ENCODE measurements at regions not wholly inside any gene's neighbourhood (a gene's known extent, or its start where the extent isn't known, plus 50 kb on each side); places are given as distances from the start of the nearest gene placed in this dataset.

GRCh38 chr6:3516092-3516491, 59.2 kb upstream of the SLC22A23 start:
- H3K56ac ChIP-seq (ENCODE audit: extremely low read depth, insufficient read depth, low read length): no peak overlapping the region
- H3K14ac ChIP-seq (replicated peaks; ENCODE audit: low read depth, low read length): no peak overlapping the region
- H2AK5ac ChIP-seq (ENCODE audit: low read depth, low read length): peak overlapping the region; percentile 0; the same call in 1 of the 2 replicates
- no peak overlapping the region for H3K4me2 ChIP-seq (ENCODE audit: low read depth, low read length)
- no peak overlapping the region for H2BK20ac ChIP-seq (ENCODE audit: low read depth, low read length)
- intact Hi-C loops (cut with micrococcal nuclease): no loop called here
- H3K9me1 ChIP-seq (ENCODE audit: insufficient read depth, low read length): peaks cover 6% of the 10 kb centered on the region; the same call in 1 of the 2 replicates
- peaks cover 5% of the 10 kb centered on the region for H3K27me3 ChIP-seq (ENCODE audit: control insufficient read depth, insufficient read depth, low read length)
- H3K9me3 ChIP-seq (ENCODE audit: control insufficient read depth, insufficient read depth, low read length): peaks cover 3% of the 10 kb centered on the region; the same call in 1 of the 2 replicates
- peak overlapping the region; percentile 0; the same call in 1 of the 2 replicates for H3K4ac ChIP-seq (ENCODE audit: low read depth, low read length)
- H3K36me3 ChIP-seq (ENCODE audit: control insufficient read depth, insufficient read depth, low read length): no peaks in the 10 kb centered on the region
- TF ChIP-seq CHD1 (IDR thresholded peaks at IDR 0.05; ENCODE audit: low read depth, low read length) (no peak), MXI1 (IDR thresholded peaks at IDR 0.05; ENCODE audit: borderline replicate concordance, low read depth, low read length) (no peak), POLR2A (IDR thresholded peaks at IDR 0.05; ENCODE audit: low read depth, low read length) (no peak)
- H2AK9ac ChIP-seq (replicated peaks; ENCODE audit: low read depth, low read length, poor library complexity): no peak overlapping the region
- H4K5ac ChIP-seq (ENCODE audit: low read depth, low read length): no peak overlapping the region
- H3K4me3 ChIP-seq (ENCODE audit: insufficient read depth, low read depth, low read length): no peak overlapping the region
- no peak overlapping the region for H3K18ac ChIP-seq (ENCODE audit: low read depth, low read length)
- H2BK120ac ChIP-seq (ENCODE audit: low read depth, low read length): no peak overlapping the region
- ATAC-seq (ENCODE audit: low read depth) (no peak), DNase-seq (peak; percentile 16)
- WGBS, 2 experiments (ENCODE audit: extremely low coverage in 2 of 2, insufficient read length in 1 of 2): no CpG with 5 or more reads among the region's 5 CpGs
- H4K91ac ChIP-seq (ENCODE audit: insufficient read depth, low read depth, low read length): 0 out of 2 replicates have a peak overlapping the region, but pooled peaks have one; percentile 6
- no peak overlapping the region for H3K27ac ChIP-seq (ENCODE audit: insufficient read depth, low read length)
- no peaks in the 10 kb centered on the region for H4K20me1 ChIP-seq (ENCODE audit: insufficient read depth, low read length)
- H3K23ac ChIP-seq (ENCODE audit: low read depth, low read length): no peak overlapping the region
- no peak overlapping the region for H2BK5ac ChIP-seq (ENCODE audit: low read depth, low read length, poor library complexity, severe bottlenecking)
- CTCF ChIA-PET: no interaction called here
- H2AFZ ChIP-seq (replicated peaks; ENCODE audit: low read length, poor library complexity): no peak overlapping the region
- in situ Hi-C loops (cut with MboI; ENCODE audit: low sequenced_read_pairs): no loop called here
- peaks cover 19% of the 10 kb centered on the region for H3K4me1 ChIP-seq (ENCODE audit: control insufficient read depth, insufficient read depth, low read length)
- dilution Hi-C loops (cut with HindIII; ENCODE audit: low sequenced_read_pairs, unreplicated experiment): no loop called here
- no peak overlapping the region for H3K9ac ChIP-seq (ENCODE audit: low read depth, low read length)
- no TSS peak for BruUV-seq (replicated peaks)
- H2BK15ac ChIP-seq (ENCODE audit: low read depth, low read length): no peak overlapping the region
- no peaks in the 10 kb centered on the region for H3K79me1 ChIP-seq (ENCODE audit: low read depth in 1 of 2, low read length in 2 of 2)
- H4K8ac ChIP-seq (ENCODE audit: low read depth in 2 of 2, low read length in 2 of 2): no peak overlapping the region; a peak in 1 of 4 replicates
- POLR2A ChIA-PET (ENCODE audit: unreplicated experiment): no interaction called here
